ENCODE measurements at regions not wholly inside any gene's neighbourhood (a gene's known extent, or its start where the extent isn't known, plus 50 kb on each side); places are given as distances from the start of the nearest gene placed in this dataset.

- Histone ChIP-seq H3K9me3 (no peaks in the 10 kb centered on the region), H3K27me3 (replicated peaks; ENCODE audit: insufficient read depth) (no peaks in the 10 kb centered on the region), H3K36me3 (no peaks in the 10 kb centered on the region), H3K4me1 (replicated peaks) (no peaks in the 10 kb centered on the region), H3K27ac (no peak overlapping the region), H3K4me3 (no peak overlapping the region)
- WGBS = 68% methylated on average over 2 of the region's 2 CpGs
- intact Hi-C loops (cut with DNase I) = no loop called here
- no peak for DNase-seq (ENCODE audit: low spot score)
- TF ChIP-seq POLR2A (IDR thresholded peaks at IDR 0.05) = no peak
- TF ChIP-seq, protein P1, sequence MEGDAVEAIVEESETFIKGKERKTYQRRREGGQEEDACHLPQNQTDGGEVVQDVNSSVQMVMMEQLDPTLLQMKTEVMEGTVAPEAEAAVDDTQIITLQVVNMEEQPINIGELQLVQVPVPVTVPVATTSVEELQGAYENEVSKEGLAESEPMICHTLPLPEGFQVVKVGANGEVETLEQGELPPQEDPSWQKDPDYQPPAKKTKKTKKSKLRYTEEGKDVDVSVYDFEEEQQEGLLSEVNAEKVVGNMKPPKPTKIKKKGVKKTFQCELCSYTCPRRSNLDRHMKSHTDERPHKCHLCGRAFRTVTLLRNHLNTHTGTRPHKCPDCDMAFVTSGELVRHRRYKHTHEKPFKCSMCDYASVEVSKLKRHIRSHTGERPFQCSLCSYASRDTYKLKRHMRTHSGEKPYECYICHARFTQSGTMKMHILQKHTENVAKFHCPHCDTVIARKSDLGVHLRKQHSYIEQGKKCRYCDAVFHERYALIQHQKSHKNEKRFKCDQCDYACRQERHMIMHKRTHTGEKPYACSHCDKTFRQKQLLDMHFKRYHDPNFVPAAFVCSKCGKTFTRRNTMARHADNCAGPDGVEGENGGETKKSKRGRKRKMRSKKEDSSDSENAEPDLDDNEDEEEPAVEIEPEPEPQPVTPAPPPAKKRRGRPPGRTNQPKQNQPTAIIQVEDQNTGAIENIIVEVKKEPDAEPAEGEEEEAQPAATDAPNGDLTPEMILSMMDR (IDR thresholded peaks at IDR 0.05) = no peak
- TF ChIP-seq POLR2AphosphoS5 (IDR thresholded peaks at IDR 0.05) = no peak
Observed at GRCh38 chr3:157639756-157640426, 136.7 kb upstream of the VEPH1 start.

- WGBS = 55% methylated on average over 1 of the region's 1 CpG
- H3K9me3 ChIP-seq = no peaks in the 10 kb centered on the region
- H3K4me3 ChIP-seq = no peak overlapping the region
- DNase-seq (ENCODE audit: low spot score) = no peak
- TF ChIP-seq POLR2A (IDR thresholded peaks at IDR 0.05) = no peak
- H3K27me3 ChIP-seq (replicated peaks; ENCODE audit: insufficient read depth) = no peaks in the 10 kb centered on the region
- no peaks in the 10 kb centered on the region for H3K36me3 ChIP-seq
- no peaks in the 10 kb centered on the region for H3K4me1 ChIP-seq (replicated peaks)
- H3K27ac ChIP-seq = no peak overlapping the region
- intact Hi-C loops (cut with DNase I) = no loop called here
Observed at GRCh38 chr3:157637866-157638265, 134.7 kb upstream of the VEPH1 start.

DNA sequence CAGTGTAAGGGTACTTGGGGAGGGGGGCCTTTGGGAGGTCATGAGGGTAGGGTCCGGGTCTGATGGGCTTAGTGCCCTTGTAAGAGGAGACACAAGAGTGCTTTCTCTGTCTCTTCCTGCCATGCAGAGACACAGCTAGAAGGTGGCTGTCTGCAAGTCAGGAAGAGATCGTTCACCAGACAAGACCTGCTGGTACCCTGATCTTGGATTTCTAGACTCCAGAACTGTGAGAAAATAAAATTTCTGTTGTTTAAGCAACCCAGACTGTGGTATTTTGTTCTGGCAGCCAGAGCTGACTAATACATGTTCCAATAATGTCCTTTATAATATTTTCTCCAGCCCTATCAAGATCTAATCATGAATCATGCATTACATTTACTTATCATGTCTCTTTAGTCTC is 130.0 kb upstream of the VEPH1 start:
- Histone ChIP-seq H3K27me3 (replicated peaks; ENCODE audit: insufficient read depth) (no peaks in the 10 kb centered on the region), H3K4me3 (no peak overlapping the region)

DNA sequence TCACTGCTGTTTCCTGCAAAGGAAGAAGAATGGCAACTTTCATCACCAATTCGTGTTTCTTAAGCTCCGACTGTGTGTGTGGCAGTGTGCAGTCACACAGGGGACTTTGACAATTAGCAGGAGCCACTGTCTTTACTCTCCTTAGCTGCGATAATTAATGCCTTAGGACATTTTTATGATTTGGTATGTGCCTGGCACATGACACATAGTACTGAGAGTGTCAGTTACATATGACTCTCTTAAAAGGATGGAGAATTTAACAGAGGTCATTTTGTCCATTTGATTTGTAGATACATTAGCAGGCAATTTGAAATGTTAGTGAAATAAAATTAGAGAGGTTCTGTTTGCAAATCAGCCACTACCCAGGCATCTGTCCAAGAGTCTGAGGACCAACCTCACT is 128.9 kb upstream of the VEPH1 start:
- no peaks in the 10 kb centered on the region for H3K27me3 ChIP-seq (replicated peaks; ENCODE audit: insufficient read depth)
- intact Hi-C loops (cut with DNase I) = no loop called here
- H3K9me3 ChIP-seq = no peaks in the 10 kb centered on the region
- TF ChIP-seq POLR2AphosphoS5 (IDR thresholded peaks at IDR 0.05) = no peak
- no peaks in the 10 kb centered on the region for H3K36me3 ChIP-seq
- 56% methylated on average over 3 of the region's 3 CpGs for WGBS
- H3K4me1 ChIP-seq (replicated peaks) = no peaks in the 10 kb centered on the region
- no peak overlapping the region for H3K4me3 ChIP-seq
- DNase-seq (ENCODE audit: low spot score) = no peak
- no peak overlapping the region for H3K27ac ChIP-seq

More for the DNA sequence above, 130.0 kb upstream of the VEPH1 start:
- no peak for DNase-seq (ENCODE audit: low spot score)
- no peaks in the 10 kb centered on the region for H3K4me1 ChIP-seq (replicated peaks)
- H3K9me3 ChIP-seq = no peaks in the 10 kb centered on the region
- TF ChIP-seq POLR2A (IDR thresholded peaks at IDR 0.05) (no peak), POLR2AphosphoS5 (IDR thresholded peaks at IDR 0.05) (no peak)
- TF ChIP-seq, protein P1 (IDR thresholded peaks at IDR 0.05) = no peak
- intact Hi-C loops (cut with DNase I) = no loop called here
- H3K27ac ChIP-seq = no peak overlapping the region
- 86% methylated on average over 2 of the region's 2 CpGs for WGBS
- no peaks in the 10 kb centered on the region for H3K36me3 ChIP-seq

GRCh38 chr3:157631478-157631877 is 128.3 kb upstream of the VEPH1 start:
- no peak overlapping the region for H3K27ac ChIP-seq
- WGBS = 22% methylated on average over 8 of the region's 8 CpGs
- DNase-seq (ENCODE audit: low spot score) = no peak
- H3K4me3 ChIP-seq = no peak overlapping the region
- H3K36me3 ChIP-seq = no peaks in the 10 kb centered on the region
- no peaks in the 10 kb centered on the region for H3K4me1 ChIP-seq (replicated peaks)
- intact Hi-C loops (cut with DNase I) = no loop called here
- TF ChIP-seq POLR2AphosphoS5 (IDR thresholded peaks at IDR 0.05) (no peak), POLR2A (IDR thresholded peaks at IDR 0.05) (no peak)
- TF ChIP-seq, protein P1 (IDR thresholded peaks at IDR 0.05) = no peak
- no peaks in the 10 kb centered on the region for H3K9me3 ChIP-seq
- no peaks in the 10 kb centered on the region for H3K27me3 ChIP-seq (replicated peaks; ENCODE audit: insufficient read depth)

- H3K27ac ChIP-seq = no peak overlapping the region
- no peak for DNase-seq (ENCODE audit: low spot score)
- no peaks in the 10 kb centered on the region for H3K27me3 ChIP-seq (replicated peaks; ENCODE audit: insufficient read depth)
- intact Hi-C loops (cut with DNase I) = no loop called here
- no peaks in the 10 kb centered on the region for H3K36me3 ChIP-seq
- H3K4me3 ChIP-seq = no peak overlapping the region
- H3K4me1 ChIP-seq (replicated peaks) = no peaks in the 10 kb centered on the region
- 51% methylated on average over 3 of the region's 3 CpGs for WGBS
- no peaks in the 10 kb centered on the region for H3K9me3 ChIP-seq
- no peak for TF ChIP-seq POLR2A (IDR thresholded peaks at IDR 0.05)
- TF ChIP-seq, protein P1 (IDR thresholded peaks at IDR 0.05) = no peak
- TF ChIP-seq POLR2AphosphoS5 (IDR thresholded peaks at IDR 0.05) = no peak
Observed at GRCh38 chr3:157626817-157627216, 123.6 kb upstream of the VEPH1 start.

Measured in prostate gland (tissue), 2 donors.